ENCODE measurements at regions not wholly inside any gene's neighbourhood (a gene's known extent, or its start where the extent isn't known, plus 50 kb on each side); places are given as distances from the start of the nearest gene placed in this dataset.
"Not testable (repeated sequence)": the region's sequence is repeated elsewhere in the genome, so short reads cannot be mapped to it uniquely, and the experiment has no call there.

DNA sequence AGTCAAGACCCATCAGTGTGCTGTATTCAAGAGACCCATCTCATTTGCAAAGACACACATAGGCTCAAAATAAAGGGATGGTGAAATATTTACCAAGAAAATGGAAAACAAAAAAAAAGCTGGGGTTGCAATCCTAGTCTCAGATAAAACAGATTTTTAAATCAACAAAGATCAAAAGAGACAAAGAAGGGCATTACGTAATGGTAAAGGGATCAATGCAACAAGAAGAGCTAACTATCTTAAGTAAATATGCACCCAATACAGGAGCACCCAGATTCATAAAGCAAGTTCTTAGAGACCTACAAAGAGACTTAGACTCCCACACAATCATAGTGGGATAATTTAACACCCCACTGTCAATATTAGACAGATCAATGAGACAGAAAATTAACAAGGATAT is 343.5 kb downstream of the IRS1 start:
- H3K36me3 ChIP-seq (ENCODE audit: control insufficient read depth, insufficient read depth, low read length); H3K27me3 ChIP-seq (ENCODE audit: control insufficient read depth, insufficient read depth, low read length); H3K4me3 ChIP-seq (ENCODE audit: low read depth, low read length); H3K4me1 ChIP-seq (ENCODE audit: control insufficient read depth, insufficient read depth, low read length); H3K9me3 ChIP-seq (ENCODE audit: control insufficient read depth, insufficient read depth, low read length); H3K9ac ChIP-seq (ENCODE audit: low read depth, low read length): not testable (repeated sequence)

DNA sequence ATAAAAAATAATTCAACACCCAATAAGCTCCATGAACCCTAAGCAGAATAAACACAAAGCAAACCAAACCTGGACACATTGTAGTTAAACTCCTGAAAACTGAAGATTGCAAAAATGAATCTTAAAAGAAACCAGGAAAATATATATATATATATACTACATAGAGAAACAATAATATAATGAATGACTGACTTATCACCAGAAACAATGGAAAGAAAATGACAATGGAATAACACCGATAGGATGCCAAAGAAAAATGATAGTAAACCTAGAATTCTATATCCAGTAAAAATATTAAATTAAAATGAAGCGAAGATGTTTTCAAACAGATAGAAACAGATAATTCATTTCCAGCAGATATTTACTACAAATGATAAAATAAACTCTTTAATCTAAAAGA is 346.9 kb downstream of the IRS1 start:
- Histone ChIP-seq H3K4me3 (ENCODE audit: low read depth, low read length) (no peak overlapping the region), H3K9ac (ENCODE audit: low read depth, low read length) (no peak overlapping the region), H3K4me1 (ENCODE audit: control insufficient read depth, insufficient read depth, low read length) (no peaks in the 10 kb centered on the region), H3K36me3 (ENCODE audit: control insufficient read depth, insufficient read depth, low read length) (no peaks in the 10 kb centered on the region), H3K27me3 (ENCODE audit: control insufficient read depth, insufficient read depth, low read length) (no peaks in the 10 kb centered on the region), H3K9me3 (ENCODE audit: control insufficient read depth, insufficient read depth, low read length) (no peaks in the 10 kb centered on the region)

DNA sequence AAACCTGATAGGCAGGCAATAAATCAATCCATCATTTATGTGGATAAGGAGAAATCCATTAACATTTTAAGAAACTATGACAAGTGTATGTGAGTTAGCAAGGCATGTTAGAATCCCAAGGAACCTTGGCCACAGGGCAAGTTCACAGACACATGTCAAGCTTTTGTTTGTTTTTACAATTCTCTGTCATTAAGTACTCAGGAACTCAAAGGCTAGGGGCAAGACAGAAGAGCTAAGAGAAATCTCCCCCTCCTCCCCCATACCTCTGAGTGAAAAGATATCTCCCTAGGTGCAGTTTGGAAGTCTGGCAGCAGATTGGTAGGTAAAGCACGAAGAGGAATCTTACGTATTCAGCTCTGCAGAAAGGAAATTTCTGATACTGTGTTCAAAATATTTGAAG is 348.1 kb downstream of the IRS1 start:
- Histone ChIP-seq H3K9me3 (ENCODE audit: control insufficient read depth, insufficient read depth, low read length) (no peaks in the 10 kb centered on the region), H3K4me1 (ENCODE audit: control insufficient read depth, insufficient read depth, low read length) (no peaks in the 10 kb centered on the region), H3K27me3 (ENCODE audit: control insufficient read depth, insufficient read depth, low read length) (no peaks in the 10 kb centered on the region), H3K9ac (ENCODE audit: low read depth, low read length) (no peak overlapping the region), H3K36me3 (ENCODE audit: control insufficient read depth, insufficient read depth, low read length) (no peaks in the 10 kb centered on the region), H3K4me3 (ENCODE audit: low read depth, low read length) (no peak overlapping the region)

DNA sequence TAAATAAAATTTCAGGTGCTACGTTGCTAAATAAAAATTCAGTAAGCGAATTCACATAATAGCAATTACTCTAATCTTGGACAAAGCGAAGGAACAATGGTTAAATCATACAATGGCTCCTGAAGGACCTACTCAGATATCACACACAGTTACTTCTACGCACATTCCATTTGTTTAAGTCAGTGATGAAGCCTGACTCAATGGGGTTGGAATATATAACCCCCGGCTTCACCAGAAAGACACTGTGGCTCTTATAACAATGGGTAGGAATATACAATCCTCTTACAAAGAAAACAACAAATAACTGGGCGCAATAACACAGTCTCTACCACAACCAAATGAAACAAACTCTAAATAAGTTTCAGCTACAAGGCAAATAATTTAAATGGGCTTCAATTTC is 349.5 kb downstream of the IRS1 start:
- H3K9ac ChIP-seq (ENCODE audit: low read depth, low read length): no peak overlapping the region
- no peak overlapping the region for H3K4me3 ChIP-seq (ENCODE audit: low read depth, low read length)
- no peaks in the 10 kb centered on the region for H3K36me3 ChIP-seq (ENCODE audit: control insufficient read depth, insufficient read depth, low read length)
- no peaks in the 10 kb centered on the region for H3K4me1 ChIP-seq (ENCODE audit: control insufficient read depth, insufficient read depth, low read length)
- no peaks in the 10 kb centered on the region for H3K9me3 ChIP-seq (ENCODE audit: control insufficient read depth, insufficient read depth, low read length)
- no peaks in the 10 kb centered on the region for H3K27me3 ChIP-seq (ENCODE audit: control insufficient read depth, insufficient read depth, low read length)

DNA sequence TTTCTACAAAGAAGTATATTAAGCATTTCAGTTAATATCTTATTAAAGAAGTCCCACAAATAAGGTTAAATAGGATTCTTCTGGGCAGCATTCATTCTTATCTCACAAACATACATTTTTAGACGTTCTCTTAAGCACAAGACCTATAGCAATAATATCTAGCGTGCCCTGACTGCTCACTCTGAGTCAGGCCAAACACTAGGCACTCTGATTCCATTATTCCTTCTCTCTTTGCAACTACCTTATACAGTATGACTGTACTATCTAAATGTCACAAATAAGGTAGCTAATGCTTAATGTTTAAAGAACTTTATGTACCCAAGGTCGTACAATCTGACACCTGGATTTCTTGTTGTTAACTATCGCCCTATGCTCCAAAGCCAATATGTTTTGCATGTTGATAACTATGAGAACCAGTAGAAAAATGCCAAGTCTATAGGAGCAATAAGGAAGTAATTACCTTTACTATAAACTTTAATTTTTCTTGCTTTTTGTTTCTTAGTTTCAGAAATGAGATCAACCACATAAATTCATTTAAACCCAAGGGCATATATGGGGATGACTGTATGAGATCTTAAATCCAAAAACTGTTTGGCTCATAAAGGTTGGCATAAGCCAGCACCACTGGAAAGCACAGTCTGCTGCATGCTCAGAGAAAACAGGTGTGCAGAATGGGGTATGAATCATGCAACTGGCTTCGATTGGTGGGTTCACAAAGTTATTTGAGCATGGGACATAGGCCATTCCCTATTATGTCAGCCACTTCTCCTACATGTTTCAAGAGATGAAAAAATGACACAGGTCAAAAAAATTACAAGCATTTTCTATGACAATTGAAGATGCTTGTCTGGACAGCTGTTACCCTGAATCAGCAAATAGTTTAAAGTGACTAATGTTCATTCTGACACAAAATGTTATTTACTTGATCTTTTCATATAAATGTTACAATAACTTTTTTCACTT is 352.0 kb downstream of the IRS1 start:
- no peak overlapping the region for H3K4me3 ChIP-seq (ENCODE audit: low read depth, low read length)
- no peaks in the 10 kb centered on the region for H3K36me3 ChIP-seq (ENCODE audit: control insufficient read depth, insufficient read depth, low read length)
- no peaks in the 10 kb centered on the region for H3K27me3 ChIP-seq (ENCODE audit: control insufficient read depth, insufficient read depth, low read length)
- H3K4me1 ChIP-seq (ENCODE audit: control insufficient read depth, insufficient read depth, low read length): no peaks in the 10 kb centered on the region
- no peaks in the 10 kb centered on the region for H3K9me3 ChIP-seq (ENCODE audit: control insufficient read depth, insufficient read depth, low read length)
- H3K9ac ChIP-seq (ENCODE audit: low read depth, low read length): no peak overlapping the region

DNA sequence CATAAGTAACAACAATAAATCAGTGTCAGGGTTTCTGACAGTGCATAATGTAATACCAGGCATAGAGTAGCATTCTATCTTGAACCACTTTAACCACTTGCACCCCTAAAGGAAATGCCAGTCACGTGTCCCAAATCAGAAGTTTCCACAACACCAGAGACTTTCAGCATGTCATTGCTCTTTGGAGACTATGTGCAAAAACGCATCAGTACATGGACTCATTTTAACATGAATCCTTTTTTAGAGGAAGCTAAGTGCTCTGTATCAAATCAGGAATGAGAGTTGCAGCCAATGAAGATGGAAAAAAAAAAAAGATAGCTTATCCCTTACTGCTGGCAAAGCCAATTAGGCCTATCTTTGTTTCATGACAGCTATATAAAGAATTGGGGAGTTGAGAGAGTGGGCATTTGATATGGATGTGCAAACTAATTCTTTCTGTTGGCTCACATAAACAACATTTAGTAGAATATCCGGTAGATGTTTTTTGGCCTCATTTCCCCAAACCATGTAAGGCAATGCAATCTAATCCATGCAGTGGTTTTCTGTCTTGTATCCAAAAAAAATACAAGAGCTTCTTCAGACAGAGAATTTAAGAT is 353.1 kb downstream of the IRS1 start:
- no peaks in the 10 kb centered on the region for H3K36me3 ChIP-seq (ENCODE audit: control insufficient read depth, insufficient read depth, low read length)
- H3K4me3 ChIP-seq (ENCODE audit: low read depth, low read length): no peak overlapping the region
- no peaks in the 10 kb centered on the region for H3K4me1 ChIP-seq (ENCODE audit: control insufficient read depth, insufficient read depth, low read length)
- no peak overlapping the region for H3K9ac ChIP-seq (ENCODE audit: low read depth, low read length)
- H3K27me3 ChIP-seq (ENCODE audit: control insufficient read depth, insufficient read depth, low read length): no peaks in the 10 kb centered on the region
- H3K9me3 ChIP-seq (ENCODE audit: control insufficient read depth, insufficient read depth, low read length): no peaks in the 10 kb centered on the region

DNA sequence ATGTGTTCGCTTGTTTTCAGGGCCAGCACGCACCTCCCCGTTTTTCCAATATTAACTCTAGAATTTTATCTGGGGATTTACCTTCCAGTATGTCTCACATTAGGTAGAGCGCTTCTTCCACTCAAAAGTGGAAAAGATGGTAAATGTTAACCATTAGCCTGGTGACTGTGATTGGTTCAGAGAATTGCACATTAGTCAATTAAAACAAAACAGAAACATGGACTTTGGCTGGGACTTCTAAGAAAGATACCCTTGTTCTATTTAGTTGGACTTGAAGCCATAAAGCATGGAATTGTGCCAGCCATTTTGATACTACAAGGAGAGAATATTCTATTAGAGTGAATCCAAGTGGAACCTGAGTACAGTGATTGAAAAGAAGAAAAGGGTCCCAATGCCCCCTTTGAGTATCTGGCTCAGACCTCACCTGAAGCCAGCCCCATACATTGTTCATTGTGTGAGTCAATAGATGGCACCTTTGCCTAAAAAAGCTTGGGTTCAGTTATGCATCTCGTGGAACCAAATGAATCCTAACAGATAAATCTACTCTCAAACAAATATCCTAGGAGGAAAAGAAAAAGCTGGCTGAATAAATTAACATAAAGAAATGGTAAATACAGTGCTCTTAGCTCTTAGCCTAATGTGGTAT is 354.3 kb downstream of the IRS1 start:
- Histone ChIP-seq H3K4me1 (ENCODE audit: control insufficient read depth, insufficient read depth, low read length) (no peaks in the 10 kb centered on the region), H3K4me3 (ENCODE audit: low read depth, low read length) (no peak overlapping the region), H3K27me3 (ENCODE audit: control insufficient read depth, insufficient read depth, low read length) (no peaks in the 10 kb centered on the region), H3K9ac (ENCODE audit: low read depth, low read length) (no peak overlapping the region), H3K9me3 (ENCODE audit: control insufficient read depth, insufficient read depth, low read length) (no peaks in the 10 kb centered on the region), H3K36me3 (ENCODE audit: control insufficient read depth, insufficient read depth, low read length) (no peaks in the 10 kb centered on the region)

DNA sequence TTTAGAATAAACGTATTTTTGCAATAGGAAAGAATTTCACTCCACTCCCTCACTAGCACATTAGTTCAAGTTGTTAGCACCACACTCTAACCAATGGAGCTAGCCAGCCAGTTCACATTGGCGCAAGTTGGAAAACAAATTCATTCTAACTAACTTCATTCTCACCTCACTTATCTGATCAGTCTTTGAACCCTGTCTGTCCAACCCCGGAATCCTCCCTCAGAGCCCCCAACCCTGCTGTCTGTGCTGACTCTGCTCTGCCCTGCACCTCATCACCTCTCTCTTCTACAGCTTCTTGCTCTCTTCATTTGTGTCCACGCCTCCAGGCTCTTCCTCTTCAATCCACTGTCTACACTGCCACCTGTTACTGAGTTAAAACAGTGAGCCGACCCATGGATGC is 356.5 kb downstream of the IRS1 start:
- Histone ChIP-seq H3K9me3 (ENCODE audit: control insufficient read depth, insufficient read depth, low read length) (no peaks in the 10 kb centered on the region), H3K36me3 (ENCODE audit: control insufficient read depth, insufficient read depth, low read length) (no peaks in the 10 kb centered on the region), H3K27me3 (ENCODE audit: control insufficient read depth, insufficient read depth, low read length) (no peaks in the 10 kb centered on the region), H3K9ac (ENCODE audit: low read depth, low read length) (no peak overlapping the region), H3K4me1 (ENCODE audit: control insufficient read depth, insufficient read depth, low read length) (no peaks in the 10 kb centered on the region), H3K4me3 (ENCODE audit: low read depth, low read length) (no peak overlapping the region)

DNA sequence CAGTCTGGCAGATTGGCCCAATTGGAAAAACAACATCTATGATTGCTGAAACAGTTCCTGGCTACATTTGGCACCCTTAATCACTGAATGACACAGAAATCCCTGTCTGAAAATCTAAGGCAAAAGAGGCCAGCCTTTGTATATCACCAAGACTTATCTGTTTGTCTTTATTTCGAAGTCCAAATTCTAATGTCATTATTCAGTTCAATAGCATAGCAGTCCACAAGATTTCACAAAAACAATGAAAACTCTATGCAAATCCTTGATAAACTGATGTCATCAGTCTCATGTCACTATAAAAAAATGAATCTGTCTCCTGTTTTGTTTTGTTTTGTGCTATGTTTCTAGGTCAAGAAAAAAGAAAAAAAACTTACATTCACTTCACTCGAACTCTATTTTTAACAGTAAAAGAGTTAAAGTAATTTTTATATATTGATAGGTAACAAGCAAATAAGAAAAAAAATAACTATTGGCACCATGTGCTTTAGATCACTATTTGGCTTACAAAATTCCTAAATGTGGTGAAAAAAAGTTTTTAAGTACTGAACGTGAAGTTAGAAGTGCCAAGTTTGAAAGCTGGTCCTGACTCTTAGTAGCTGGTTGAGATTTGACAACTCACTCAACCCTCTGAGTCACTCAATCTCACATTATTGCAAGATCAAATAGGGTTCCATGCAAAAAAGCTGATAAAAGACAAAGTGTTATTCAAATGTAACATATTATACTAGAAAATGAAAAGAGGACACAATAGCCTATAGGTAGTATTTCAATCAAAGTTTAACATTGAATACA is 359.3 kb downstream of the IRS1 start:
- Histone ChIP-seq H3K36me3 (ENCODE audit: control insufficient read depth, insufficient read depth, low read length) (no peaks in the 10 kb centered on the region), H3K27me3 (ENCODE audit: control insufficient read depth, insufficient read depth, low read length) (no peaks in the 10 kb centered on the region), H3K4me1 (ENCODE audit: control insufficient read depth, insufficient read depth, low read length) (no peaks in the 10 kb centered on the region), H3K4me3 (ENCODE audit: low read depth, low read length) (no peak overlapping the region), H3K9me3 (ENCODE audit: control insufficient read depth, insufficient read depth, low read length) (no peaks in the 10 kb centered on the region), H3K9ac (ENCODE audit: low read depth, low read length) (no peak overlapping the region)

DNA sequence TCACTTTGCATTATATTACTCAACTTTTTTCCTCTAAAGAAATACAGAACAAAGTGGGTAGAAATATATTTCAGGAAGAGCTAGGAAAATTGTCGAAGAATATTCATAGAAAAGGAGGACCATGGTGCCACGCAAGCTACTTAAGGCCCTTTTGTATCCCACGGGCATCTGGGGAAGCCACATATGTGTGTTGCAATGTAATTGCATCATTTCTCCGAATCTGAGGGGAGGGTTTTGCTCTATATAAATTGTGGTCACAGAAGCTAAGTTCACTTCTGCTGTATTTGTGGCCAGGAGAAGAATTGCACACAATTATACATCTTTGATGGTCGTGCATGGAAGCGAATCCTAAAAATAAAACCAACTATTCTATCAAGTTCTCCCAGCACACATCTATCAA is 360.3 kb downstream of the IRS1 start:
- no peak overlapping the region for H3K4me3 ChIP-seq (ENCODE audit: low read depth, low read length)

DNA sequence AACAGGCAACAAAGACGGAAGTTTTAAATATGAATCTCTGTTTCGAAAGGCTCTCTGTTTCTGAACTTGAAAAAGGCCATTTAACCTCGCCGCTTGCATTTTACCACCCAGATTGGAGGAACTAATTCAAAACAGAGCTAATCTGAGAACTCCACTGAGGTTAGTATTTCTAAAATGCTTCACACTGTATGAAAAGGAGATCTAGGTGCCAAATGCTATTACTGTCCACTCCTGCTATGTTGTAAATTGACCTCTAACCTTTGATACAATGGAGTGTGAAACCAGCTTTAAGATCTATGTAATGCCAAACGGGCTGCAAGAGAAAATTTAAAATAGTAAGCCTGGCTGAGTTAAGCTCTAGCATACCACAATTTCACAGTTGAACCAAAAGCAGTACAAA is 364.5 kb downstream of the IRS1 start:
- Histone ChIP-seq H3K9me3 (ENCODE audit: control insufficient read depth, insufficient read depth, low read length) (no peaks in the 10 kb centered on the region), H3K36me3 (ENCODE audit: control insufficient read depth, insufficient read depth, low read length) (no peaks in the 10 kb centered on the region), H3K27me3 (ENCODE audit: control insufficient read depth, insufficient read depth, low read length) (no peaks in the 10 kb centered on the region), H3K9ac (ENCODE audit: low read depth, low read length) (no peak overlapping the region), H3K4me3 (ENCODE audit: low read depth, low read length) (no peak overlapping the region), H3K4me1 (ENCODE audit: control insufficient read depth, insufficient read depth, low read length) (no peaks in the 10 kb centered on the region)

More for the DNA sequence above, 360.3 kb downstream of the IRS1 start:
- Histone ChIP-seq H3K9me3 (ENCODE audit: control insufficient read depth, insufficient read depth, low read length) (no peaks in the 10 kb centered on the region), H3K36me3 (ENCODE audit: control insufficient read depth, insufficient read depth, low read length) (no peaks in the 10 kb centered on the region), H3K4me1 (ENCODE audit: control insufficient read depth, insufficient read depth, low read length) (no peaks in the 10 kb centered on the region), H3K9ac (ENCODE audit: low read depth, low read length) (no peak overlapping the region), H3K27me3 (ENCODE audit: control insufficient read depth, insufficient read depth, low read length) (no peaks in the 10 kb centered on the region)

All from iPS-15b (cell line).